K562 (cell line): ENCODE measurements at regions not wholly inside any gene's neighbourhood (a gene's known extent, or its start where the extent isn't known, plus 50 kb on each side); places are given as distances from the start of the nearest gene placed in this dataset.

ENCODE experiments used
- ASH1L ChIP-seq: fragments of 450-650 bp; IDR thresholded peaks from 2 replicates; pipeline ENCODE4 v1.6.1; 2018; ENCODE audit warnings: borderline replicate concordance, mild to moderate bottlenecking, low read depth; ENCODE audit not compliant: partially characterized antibody
- ATF7 ChIP-seq: fragments of 450-650 bp; IDR thresholded peaks from 2 replicates; pipeline ENCODE4 v1.7.1; 2014; ENCODE audit warnings: mild to moderate bottlenecking, moderate library complexity
- CUX1 ChIP-seq: fragments of 200-800 bp; sonication (Bioruptor generic); IDR thresholded peaks from 2 replicates; pipeline ENCODE4 v1.6.1; 2016; ENCODE audit warnings: missing genetic modification characterization, missing compliant biosample characterization
- ILF3 ChIP-seq: fragments of 450-650 bp; IDR thresholded peaks from 2 replicates; pipeline ENCODE4 v1.6.1; 2018; ENCODE audit warnings: antibody characterized with exemption, mild to moderate bottlenecking, moderate library complexity, borderline replicate concordance
- MGA ChIP-seq: fragments of 450-650 bp; IDR thresholded peaks from 2 replicates; pipeline ENCODE4 v1.6.1; 2016; ENCODE audit warnings: mild to moderate bottlenecking, moderate library complexity
- NFRKB ChIP-seq: fragments of 450-650 bp; IDR thresholded peaks from 2 replicates; pipeline ENCODE4 v1.6.1; 2016; ENCODE audit warnings: low read depth
- RBFOX2 ChIP-seq: fragments of 200-400 bp; formaldehyde crosslinking; IDR thresholded peaks from 2 replicates; pipeline ENCODE4 v1.6.1; 2017; ENCODE audit warnings: low read depth, mild to moderate bottlenecking, low read length, moderate library complexity
- ZBTB12 ChIP-seq: fragments of 250-450 bp; sonication (Bioruptor Pico); IDR thresholded peaks from 2 replicates; pipeline ENCODE4 v1.4.0; 2020

GRCh38 chr3:72152551-72153476 lies 367.9 kb upstream of the PROK2 start (continued):
- 0 out of 2 replicates have a peak, but pooled peaks have one; percentile 45 for TF ChIP-seq CUX1 (CRISPR knock-in tag)
- peak; percentile 60; the same call in 1 of the 2 replicates for TF ChIP-seq NFRKB
- peak; percentile 61 for TF ChIP-seq ASH1L
- TF ChIP-seq ILF3, result no peak
- TF ChIP-seq ATF7, result peak; percentile 99
- no peak for TF ChIP-seq ZBTB12 (CRISPR knock-in tag)
- TF ChIP-seq MGA, result peak; percentile 82
- TF ChIP-seq RBFOX2, result peak; percentile 40; the same call in 1 of the 2 replicates
